SK-N-MC (cell line): ENCODE measurements at regions not wholly inside any gene's neighbourhood (a gene's known extent, or its start where the extent isn't known, plus 50 kb on each side); places are given as distances from the start of the nearest gene placed in this dataset.

Experiments used
- DNase-seq: peaks from one replicate; pipeline ENCODE4 v3.0.0-alpha.2; 2011; ENCODE audit warnings: low read depth, low spot score
- H3K27ac ChIP-seq: fragments of 200-600 bp; sonication (generic); 2 replicates; pipeline ENCODE4 v1.5.1; 2016; ENCODE audit warnings: mixed run types
- H3K36me3 ChIP-seq: fragments of 200-600 bp; sonication (generic); 2 replicates; pipeline ENCODE4 v1.6.1; 2017; ENCODE audit warnings: antibody characterized with exemption, low read length, mixed read lengths; ENCODE audit not compliant: insufficient read depth
- H3K4me3 ChIP-seq: fragments of 200-600 bp; sonication (generic); 2 replicates; pipeline ENCODE4 v1.5.1; 2016
- H3K9ac ChIP-seq: fragments of 200-600 bp; sonication (generic); 2 replicates; pipeline ENCODE4 v1.8.0; 2017; ENCODE audit warnings: mixed run types, mixed read lengths; ENCODE audit not compliant: insufficient read length
- H3K9me3 ChIP-seq: fragments of 200-600 bp; sonication (generic); 2 replicates; pipeline ENCODE4 v1.6.1; 2017; ENCODE audit warnings: low read depth, mild to moderate bottlenecking, antibody characterized with exemption, low read length, moderate library complexity, mixed read lengths
- EZH2 ChIP-seq: fragments of 200-600 bp; sonication (generic); IDR thresholded peaks from one replicate; pipeline ENCODE4 v1.6.1; 2017; ENCODE audit warnings: antibody characterized with exemption
- FOXP2 ChIP-seq: optimal IDR thresholded peaks from 2 replicates; pipeline ENCODE3; 2011; ENCODE audit warnings: mild to moderate bottlenecking, moderate library complexity; ENCODE audit not compliant: insufficient read depth; ENCODE audit errors: extremely low read length, control extremely low read depth
- POLR2AphosphoS5 ChIP-seq: IDR thresholded peaks from 2 replicates; pipeline ENCODE4 v1.6.1; 2012; ENCODE audit warnings: mild to moderate bottlenecking, low read depth, low read length, borderline replicate concordance

GRCh38 chr5:38115318-38115827 lies 143.0 kb upstream of the EGFLAM start:
- Histone ChIP-seq H3K4me3 (no peak overlapping the region), H3K27ac (no peak overlapping the region), H3K36me3 (no peaks in the 10 kb centered on the region), H3K9ac (no peak overlapping the region), H3K9me3 (no peaks in the 10 kb centered on the region)
- DNase-seq, result no peak
- TF ChIP-seq EZH2, result no peak
- TF ChIP-seq POLR2AphosphoS5, result no peak
- TF ChIP-seq FOXP2, result no peak

DNA sequence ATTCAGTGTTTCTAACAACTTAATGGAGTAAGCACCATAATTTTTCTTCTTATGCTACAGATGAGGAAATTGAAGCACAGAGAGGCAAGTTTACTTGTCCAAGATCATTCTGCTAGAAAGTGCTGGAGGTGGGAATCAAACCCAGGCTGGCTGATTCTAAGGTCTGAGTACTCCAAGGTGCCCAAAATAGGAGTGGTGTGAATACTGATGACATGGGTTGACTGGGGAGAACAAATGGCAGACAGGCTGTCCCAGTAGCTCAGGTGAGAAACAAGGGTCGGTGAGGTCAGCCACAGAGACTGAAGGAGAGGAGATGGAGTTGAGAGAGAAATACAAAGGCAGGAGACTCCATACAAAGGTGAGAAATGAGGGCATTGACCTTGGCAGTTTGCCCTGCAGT lies 144.5 kb upstream of the EGFLAM start:
- Histone ChIP-seq H3K36me3 (no peaks in the 10 kb centered on the region), H3K9me3 (no peaks in the 10 kb centered on the region), H3K9ac (no peak overlapping the region), H3K27ac (no peak overlapping the region), H3K4me3 (no peak overlapping the region)
- no peak for DNase-seq
- TF ChIP-seq POLR2AphosphoS5, result no peak
- TF ChIP-seq FOXP2, result no peak
- no peak for TF ChIP-seq EZH2

DNA sequence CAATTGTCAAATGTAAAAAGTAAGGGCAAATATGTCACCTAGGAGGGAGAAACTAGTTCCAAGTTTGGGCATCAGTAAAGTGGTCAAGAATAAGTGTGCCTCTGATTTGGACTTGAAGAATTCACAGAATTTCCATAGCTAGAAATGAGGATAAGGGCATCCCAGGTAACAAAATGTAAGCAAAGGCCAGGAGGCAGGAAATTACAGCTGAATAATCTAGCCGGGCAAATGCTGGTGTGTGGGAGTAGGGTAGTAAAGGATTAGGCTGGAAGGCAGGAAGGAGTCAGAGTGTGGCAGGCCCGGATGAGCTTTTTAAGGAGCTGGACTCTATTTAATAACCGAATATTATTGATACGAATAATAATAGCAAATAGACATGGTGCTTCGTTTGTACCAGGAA lies 144.9 kb upstream of the EGFLAM start:
- no peaks in the 10 kb centered on the region for H3K9me3 ChIP-seq
- H3K4me3 ChIP-seq, result no peak overlapping the region
- no peaks in the 10 kb centered on the region for H3K36me3 ChIP-seq
- no peak overlapping the region for H3K27ac ChIP-seq
- TF ChIP-seq FOXP2 (no peak), POLR2AphosphoS5 (no peak), EZH2 (no peak)
- no peak for DNase-seq
- H3K9ac ChIP-seq, result no peak overlapping the region

DNA sequence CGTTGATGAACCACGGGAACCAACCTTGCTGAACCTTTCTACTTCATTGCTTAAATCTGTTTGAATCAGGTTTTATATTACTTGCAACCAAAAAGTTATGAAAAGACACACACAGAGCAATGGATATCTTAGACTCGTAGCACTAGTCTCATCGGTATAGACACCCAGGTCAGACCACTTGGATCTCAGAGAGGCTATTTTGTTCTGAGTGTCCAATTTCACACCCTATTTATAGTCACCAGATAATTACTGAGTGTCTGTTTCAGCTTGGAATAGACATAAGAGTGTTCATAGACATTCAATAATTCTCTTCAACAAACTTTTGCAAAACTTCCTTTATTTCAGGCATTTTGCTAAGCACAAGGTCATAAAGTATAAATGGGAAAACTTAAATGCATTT lies 145.4 kb upstream of the EGFLAM start:
- no peaks in the 10 kb centered on the region for H3K9me3 ChIP-seq
- no peak overlapping the region for H3K9ac ChIP-seq
- H3K4me3 ChIP-seq, result no peak overlapping the region
- DNase-seq, result no peak
- H3K27ac ChIP-seq, result no peak overlapping the region
- H3K36me3 ChIP-seq, result no peaks in the 10 kb centered on the region
- TF ChIP-seq POLR2AphosphoS5 (no peak), FOXP2 (no peak), EZH2 (no peak)

GRCh38 chr5:38110130-38110529 lies 148.2 kb upstream of the EGFLAM start:
- no peak overlapping the region for H3K4me3 ChIP-seq
- H3K9ac ChIP-seq, result no peak overlapping the region
- H3K27ac ChIP-seq, result no peak overlapping the region
- H3K9me3 ChIP-seq, result no peaks in the 10 kb centered on the region
- no peaks in the 10 kb centered on the region for H3K36me3 ChIP-seq
- TF ChIP-seq EZH2 (no peak), FOXP2 (no peak), POLR2AphosphoS5 (no peak)
- DNase-seq, result no peak

GRCh38 chr5:38107096-38107495 lies 151.3 kb upstream of the EGFLAM start:
- TF ChIP-seq POLR2AphosphoS5 (no peak), FOXP2 (no peak), EZH2 (no peak)
- no peak for DNase-seq
- Histone ChIP-seq H3K9ac (no peak overlapping the region), H3K9me3 (no peaks in the 10 kb centered on the region), H3K4me3 (no peak overlapping the region), H3K27ac (no peak overlapping the region), H3K36me3 (no peaks in the 10 kb centered on the region)

DNA sequence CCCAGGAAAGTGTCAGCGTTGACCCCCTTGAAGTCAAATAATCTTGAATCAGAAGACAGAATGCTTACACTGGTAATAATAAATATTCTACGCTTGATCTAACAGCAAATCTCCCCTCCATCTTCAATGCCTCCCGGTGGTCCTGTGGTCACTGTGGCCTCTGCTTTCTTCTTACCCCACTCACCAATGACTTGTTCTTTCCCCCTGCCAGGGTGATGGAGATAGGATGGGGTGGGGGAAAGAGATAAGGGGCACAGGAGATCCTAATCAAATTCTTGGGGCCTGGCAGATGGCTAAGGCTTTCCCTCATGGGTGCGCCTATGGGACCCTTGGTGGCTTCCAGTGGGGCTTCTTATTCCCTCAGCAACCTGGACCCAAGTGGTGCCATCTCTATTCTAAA lies 152.6 kb upstream of the EGFLAM start:
- Histone ChIP-seq H3K9me3 (no peaks in the 10 kb centered on the region), H3K9ac (no peak overlapping the region), H3K4me3 (no peak overlapping the region), H3K27ac (no peak overlapping the region), H3K36me3 (no peaks in the 10 kb centered on the region)
- no peak for TF ChIP-seq EZH2
- TF ChIP-seq POLR2AphosphoS5, result no peak
- no peak for TF ChIP-seq FOXP2
- no peak for DNase-seq

DNA sequence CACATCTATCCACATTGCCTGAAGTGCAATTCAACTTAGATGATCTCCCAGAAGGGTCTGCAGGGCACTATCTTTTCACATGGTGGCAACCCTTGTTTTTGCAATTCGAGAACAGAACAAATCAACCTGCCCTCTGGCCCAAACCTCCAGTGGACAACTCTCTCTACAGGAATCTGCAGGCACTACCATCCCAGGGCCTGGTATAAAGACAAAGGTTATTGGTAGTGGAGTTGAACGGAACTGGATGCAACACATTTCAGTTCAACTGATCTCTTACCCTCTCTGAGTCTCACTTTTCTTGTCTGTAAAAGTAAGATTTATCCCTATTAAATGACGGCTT lies 153.2 kb upstream of the EGFLAM start:
- Histone ChIP-seq H3K9ac (no peak overlapping the region), H3K9me3 (no peaks in the 10 kb centered on the region), H3K36me3 (no peaks in the 10 kb centered on the region), H3K4me3 (no peak overlapping the region), H3K27ac (no peak overlapping the region)
- no peak for DNase-seq
- no peak for TF ChIP-seq POLR2AphosphoS5
- TF ChIP-seq EZH2, result no peak
- TF ChIP-seq FOXP2, result no peak

DNA sequence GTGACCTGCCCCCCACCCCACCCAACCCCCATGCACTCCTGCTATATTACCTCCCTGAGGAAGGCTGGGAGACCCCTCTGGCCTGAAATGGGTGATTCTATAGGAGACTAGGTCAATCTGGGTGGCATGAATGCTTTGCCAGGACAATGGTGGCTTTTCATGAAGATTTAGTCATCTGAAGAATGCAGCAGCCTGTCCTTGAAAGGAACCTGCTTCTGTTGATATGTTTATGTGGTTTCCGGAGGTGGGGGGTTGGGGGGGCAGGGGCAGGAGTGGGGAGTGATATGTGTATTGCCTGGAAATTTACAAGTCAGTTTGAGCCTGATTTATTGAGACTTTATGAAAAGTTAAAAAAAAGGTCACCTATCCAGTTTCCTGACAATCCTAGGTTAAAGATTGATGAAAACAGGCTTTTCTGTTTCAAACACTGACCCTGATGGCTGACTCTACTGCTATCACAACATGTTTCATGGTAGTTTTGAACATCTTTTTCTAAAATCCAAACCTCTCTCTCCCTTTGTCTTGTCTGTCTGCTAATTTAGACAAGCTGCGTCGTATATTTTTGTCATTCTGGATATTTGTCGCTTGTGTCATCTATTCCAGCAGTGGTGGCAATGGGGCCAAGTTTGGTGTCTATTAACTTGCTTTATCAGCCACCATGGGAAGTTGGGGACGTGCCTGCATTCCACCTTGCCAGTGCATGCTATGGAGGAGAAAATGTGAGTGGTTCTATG lies 153.7 kb upstream of the EGFLAM start:
- H3K9me3 ChIP-seq, result no peaks in the 10 kb centered on the region
- no peak overlapping the region for H3K9ac ChIP-seq
- H3K4me3 ChIP-seq, result no peak overlapping the region
- no peak for TF ChIP-seq FOXP2
- TF ChIP-seq EZH2, result no peak
- no peak for TF ChIP-seq POLR2AphosphoS5
- H3K27ac ChIP-seq, result no peak overlapping the region
- no peaks in the 10 kb centered on the region for H3K36me3 ChIP-seq
- no peak for DNase-seq
